ENCODE measurements at regions not wholly inside any gene's neighbourhood (a gene's known extent, or its start where the extent isn't known, plus 50 kb on each side); places are given as distances from the start of the nearest gene placed in this dataset.

GRCh38 chr5:2024986-2025721 lies 142.4 kb upstream of the IRX4 start:
- TF ChIP-seq CTCF (conservative IDR thresholded peaks at IDR 0.05; ENCODE audit: low read depth in 2 of 2): no peak
- no peak for TF ChIP-seq JUNB (IDR thresholded peaks at IDR 0.05; ENCODE audit: unreplicated experiment)
- no peak for TF ChIP-seq EZH2 (IDR thresholded peaks at IDR 0.05; ENCODE audit: low read depth, unreplicated experiment)
- TF ChIP-seq POLR2AphosphoS5 (IDR thresholded peaks at IDR 0.05; ENCODE audit: low read depth): no peak
- TF ChIP-seq EZH2phosphoT487 (IDR thresholded peaks at IDR 0.05; ENCODE audit: unreplicated experiment): no peak
- TF ChIP-seq ZNF331 (CRISPR knock-in tag; IDR thresholded peaks at IDR 0.05; ENCODE audit: low read depth): no peak

Measured in GM23338 (cell line).